Neural progenitor cell (in vitro differentiated cells): ENCODE measurements at regions not wholly inside any gene's neighbourhood (a gene's known extent, or its start where the extent isn't known, plus 50 kb on each side); places are given as distances from the start of the nearest gene placed in this dataset.

Source experiments
- EZH2 ChIP-seq: fragments of 200-600 bp; sonication (generic); IDR thresholded peaks from 2 replicates; pipeline ENCODE4 v1.6.1; 2017; ENCODE audit warnings: antibody characterized with exemption, mild to moderate bottlenecking, moderate library complexity
- EZH2phosphoT487 ChIP-seq: fragments of 200-600 bp; sonication (generic); IDR thresholded peaks from 2 replicates; pipeline ENCODE4 v1.6.1; 2017; ENCODE audit warnings: antibody characterized with exemption
- TF ChIP-seq, protein P1 (sequence below): fragments of 200-600 bp; sonication (generic); IDR thresholded peaks from 2 replicates; pipeline ENCODE4 v1.5.1; 2017; ENCODE audit warnings: antibody characterized with exemption, mild to moderate bottlenecking

GRCh38 chr16:86706726-86707125 is 128.4 kb downstream of the FOXL1 start:
- TF ChIP-seq, protein P1, sequence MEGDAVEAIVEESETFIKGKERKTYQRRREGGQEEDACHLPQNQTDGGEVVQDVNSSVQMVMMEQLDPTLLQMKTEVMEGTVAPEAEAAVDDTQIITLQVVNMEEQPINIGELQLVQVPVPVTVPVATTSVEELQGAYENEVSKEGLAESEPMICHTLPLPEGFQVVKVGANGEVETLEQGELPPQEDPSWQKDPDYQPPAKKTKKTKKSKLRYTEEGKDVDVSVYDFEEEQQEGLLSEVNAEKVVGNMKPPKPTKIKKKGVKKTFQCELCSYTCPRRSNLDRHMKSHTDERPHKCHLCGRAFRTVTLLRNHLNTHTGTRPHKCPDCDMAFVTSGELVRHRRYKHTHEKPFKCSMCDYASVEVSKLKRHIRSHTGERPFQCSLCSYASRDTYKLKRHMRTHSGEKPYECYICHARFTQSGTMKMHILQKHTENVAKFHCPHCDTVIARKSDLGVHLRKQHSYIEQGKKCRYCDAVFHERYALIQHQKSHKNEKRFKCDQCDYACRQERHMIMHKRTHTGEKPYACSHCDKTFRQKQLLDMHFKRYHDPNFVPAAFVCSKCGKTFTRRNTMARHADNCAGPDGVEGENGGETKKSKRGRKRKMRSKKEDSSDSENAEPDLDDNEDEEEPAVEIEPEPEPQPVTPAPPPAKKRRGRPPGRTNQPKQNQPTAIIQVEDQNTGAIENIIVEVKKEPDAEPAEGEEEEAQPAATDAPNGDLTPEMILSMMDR = no peak
- no peak for TF ChIP-seq EZH2
- no peak for TF ChIP-seq EZH2phosphoT487
